IMR-90 (cell line): ENCODE measurements at regions not wholly inside any gene's neighbourhood (a gene's known extent, or its start where the extent isn't known, plus 50 kb on each side); places are given as distances from the start of the nearest gene placed in this dataset.

Source experiments
- ATAC-seq: fragments of 200-7000 bp; cut with Tn5 transposase; 2 replicates; pipeline ENCODE4 v1.9.1; 2020; ENCODE audit warnings: low read depth, mild to moderate bottlenecking, moderate library complexity
- BruUV-seq: library from RNA; stranded (reverse); fragments of 400-500 nt; replicated peaks from 2 replicates; lab custom pipeline; 2021; lab: Mats Ljungman, UMichigan
- CTCF ChIA-PET: fragments of 300-600 bp; formaldehyde crosslinking; extraction: SDS; loops from one replicate; lab custom pipeline; 2021; ENCODE audit warnings: antibody characterized with exemption; lab: Yijun Ruan, JAX
- POLR2A ChIA-PET: fragments of 300-600 bp; sonication (Branson Sonifier 250); formaldehyde crosslinking; loops from one replicate; lab custom pipeline; 2022; ENCODE audit warnings: antibody characterized with exemption; ENCODE audit not compliant: unreplicated experiment; lab: Charles Lee
- DNase-seq: peaks from one replicate; pipeline ENCODE4 v3.0.0; 2013
- H2AFZ ChIP-seq: replicated peaks from 2 replicates; pipeline ENCODE3; 2013; ENCODE audit warnings: low read length, mild to moderate bottlenecking; ENCODE audit not compliant: poor library complexity
- H2AK5ac ChIP-seq: 2 replicates; pipeline ENCODE4 v1.6.1; 2013; ENCODE audit warnings: low read depth, low read length, inconsistent platforms
- H2AK9ac ChIP-seq: replicated peaks from 2 replicates; pipeline ENCODE3; 2013; ENCODE audit warnings: mild to moderate bottlenecking, low read depth, low read length, moderate library complexity; ENCODE audit not compliant: poor library complexity
- H2BK120ac ChIP-seq: 2 replicates; pipeline ENCODE4 v1.6.1; 2013; ENCODE audit warnings: low read depth, low read length, inconsistent platforms
- H2BK15ac ChIP-seq: 3 replicates; pipeline ENCODE4 v1.6.1; 2013; ENCODE audit warnings: low read depth, low read length, inconsistent platforms
- H2BK20ac ChIP-seq: 2 replicates; pipeline ENCODE4 v1.6.1; 2013; ENCODE audit warnings: low read depth, mild to moderate bottlenecking, inconsistent platforms, low read length, moderate library complexity
- H2BK5ac ChIP-seq: 2 replicates; pipeline ENCODE4 v1.6.1; 2013; ENCODE audit warnings: mild to moderate bottlenecking, low read depth, low read length, inconsistent platforms; ENCODE audit not compliant: poor library complexity, severe bottlenecking
- H3K14ac ChIP-seq: replicated peaks from 2 replicates; pipeline ENCODE4 v1.6.1; 2013; ENCODE audit warnings: low read depth, low read length, inconsistent platforms
- H3K18ac ChIP-seq: 2 replicates; pipeline ENCODE4 v1.6.1; 2013; ENCODE audit warnings: low read depth, low read length, control low read depth
- H3K23ac ChIP-seq: 2 replicates; pipeline ENCODE4 v1.6.1; 2013; ENCODE audit warnings: low read depth, low read length, inconsistent platforms
- H3K27ac ChIP-seq: 2 replicates; pipeline ENCODE4 v1.5.1; 2013; ENCODE audit warnings: mild to moderate bottlenecking, control low read depth, low read length; ENCODE audit not compliant: insufficient read depth
- H3K27me3 ChIP-seq: 2 replicates; pipeline ENCODE4 v1.6.1; 2013; ENCODE audit warnings: low read length; ENCODE audit not compliant: control insufficient read depth, insufficient read depth
- H3K36me3 ChIP-seq: 2 replicates; pipeline ENCODE4 v1.6.1; 2013; ENCODE audit warnings: low read length, mixed read lengths; ENCODE audit not compliant: control insufficient read depth, insufficient read depth
- H3K4ac ChIP-seq: 2 replicates; pipeline ENCODE4 v1.6.1; 2013; ENCODE audit warnings: low read depth, low read length, inconsistent platforms
- H3K4me1 ChIP-seq: 2 replicates; pipeline ENCODE4 v1.6.1; 2013; ENCODE audit warnings: low read length, mixed read lengths; ENCODE audit not compliant: control insufficient read depth, insufficient read depth
- H3K4me2 ChIP-seq: 2 replicates; pipeline ENCODE4 v1.6.1; 2013; ENCODE audit warnings: low read depth, mild to moderate bottlenecking, control low read depth, low read length, moderate library complexity
- H3K4me3 ChIP-seq: 2 replicates; pipeline ENCODE4 v1.5.1; 2013; ENCODE audit warnings: low read depth, mild to moderate bottlenecking, control low read depth, low read length, moderate library complexity; ENCODE audit not compliant: insufficient read depth
- H3K56ac ChIP-seq: 2 replicates; pipeline ENCODE4 v1.6.1; 2013; ENCODE audit warnings: low read length, inconsistent platforms; ENCODE audit not compliant: insufficient read depth; ENCODE audit errors: extremely low read depth
- H3K79me1 ChIP-seq, 2 experiments: 2 replicates each; pipeline ENCODE4 v1.6.1; 2013; ENCODE audit warnings: low read length in 2 of 2, inconsistent platforms in 1 of 2, low read depth in 1 of 2
- H3K9ac ChIP-seq: 2 replicates; pipeline ENCODE4 v1.6.1; 2013; ENCODE audit warnings: low read depth, low read length, control low read depth
- H3K9me1 ChIP-seq: 2 replicates; pipeline ENCODE4 v1.6.1; 2013; ENCODE audit warnings: low read length, inconsistent platforms; ENCODE audit not compliant: insufficient read depth
- H3K9me3 ChIP-seq: 2 replicates; pipeline ENCODE4 v1.6.1; 2013; ENCODE audit warnings: low read length; ENCODE audit not compliant: control insufficient read depth, insufficient read depth
- H4K20me1 ChIP-seq: 2 replicates; pipeline ENCODE4 v1.6.1; 2013; ENCODE audit warnings: low read length, inconsistent platforms; ENCODE audit not compliant: insufficient read depth
- H4K5ac ChIP-seq: 2 replicates; pipeline ENCODE4 v1.6.1; 2013; ENCODE audit warnings: mild to moderate bottlenecking, low read depth, low read length, control low read depth
- H4K8ac ChIP-seq, 2 experiments: 2 replicates each; pipeline ENCODE4 v1.6.1; 2013; ENCODE audit warnings: low read depth in 2 of 2, low read length in 2 of 2, control low read depth in 1 of 2, inconsistent platforms in 1 of 2
- H4K91ac ChIP-seq: 2 replicates; pipeline ENCODE4 v1.6.1; 2013; ENCODE audit warnings: low read depth, low read length, inconsistent platforms; ENCODE audit not compliant: insufficient read depth
- RCOR1 ChIP-seq: IDR thresholded peaks from 2 replicates; pipeline ENCODE4 v1.6.1; 2012; ENCODE audit warnings: mild to moderate bottlenecking, low read length, improper control_type of control experiment; ENCODE audit not compliant: insufficient replicate concordance
- WGBS, 2 experiments: methylation state at CpG; one replicate each; pipeline versions ENCODE4 v1.1.5 to v1.1.7; 2013; ENCODE audit warnings: missing lambda C conversion rate in 2 of 2; ENCODE audit not compliant: insufficient read length in 1 of 2; ENCODE audit errors: extremely low coverage in 2 of 2; 5-methylcytosine and 5-hydroxymethylcytosine counted together
- dilution Hi-C: fragments of 300-500 bp; cut with HindIII; formaldehyde crosslinking; loops from one replicate; pipeline ENCODE4 v1.14.3; 2018; ENCODE audit warnings: low sequenced_read_pairs; ENCODE audit not compliant: unreplicated experiment
- in situ Hi-C: fragments of 300-500 bp; cut with MboI; formaldehyde crosslinking; loops from 3 replicates; pipeline ENCODE4 v1.14.3; 2019; ENCODE audit warnings: low sequenced_read_pairs, inconsistent platforms, mixed read lengths
- intact Hi-C: fragments of 100-400 bp; cut with micrococcal nuclease; formaldehyde crosslinking; loops from 2 replicates; pipeline ENCODE4 v1.10.0; 2022

DNA sequence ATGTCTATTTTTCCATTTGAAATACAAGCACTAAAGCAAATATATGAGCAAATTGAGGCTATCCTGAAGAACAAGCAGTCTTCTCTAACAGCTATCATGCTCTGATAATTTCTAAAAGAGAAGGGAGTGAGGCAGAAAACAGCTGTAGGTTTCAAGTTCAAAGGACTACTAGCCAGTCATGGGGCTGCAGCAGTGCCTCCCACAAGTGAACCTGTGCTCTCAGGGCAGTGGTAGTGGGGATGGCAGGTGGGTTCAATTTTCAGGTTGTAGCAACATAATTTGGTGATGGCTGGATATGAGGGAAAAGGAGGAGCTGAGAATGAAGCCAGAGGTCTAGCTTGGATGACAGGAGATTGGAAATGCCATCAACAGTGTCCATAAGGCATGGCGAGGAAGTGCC is 93.5 kb upstream of the ARHGAP20 start:
- Histone ChIP-seq H4K8ac (no peak overlapping the region), H3K79me1 (no peaks in the 10 kb centered on the region), H3K4ac (no peak overlapping the region), H3K18ac (no peak overlapping the region), H4K91ac (no peak overlapping the region), H4K20me1 (no peaks in the 10 kb centered on the region), H3K9ac (no peak overlapping the region), H3K9me1 (no peaks in the 10 kb centered on the region), H3K56ac (no peak overlapping the region), H3K9me3 (no peaks in the 10 kb centered on the region), H3K36me3 (no peaks in the 10 kb centered on the region), H2BK5ac (no peak overlapping the region), H3K23ac (no peak overlapping the region), H2AK5ac (no peak overlapping the region), H2BK20ac (no peak overlapping the region), H3K4me1 (no peaks in the 10 kb centered on the region), H2AFZ (no peak overlapping the region), H3K27me3 (no peaks in the 10 kb centered on the region), H3K14ac (no peak overlapping the region), H3K4me3 (no peak overlapping the region), H3K4me2 (no peak overlapping the region), H2AK9ac (no peak overlapping the region), H2BK120ac (no peak overlapping the region), H4K5ac (no peak overlapping the region), H3K27ac (no peak overlapping the region), H2BK15ac (no peak overlapping the region)
- no peak for ATAC-seq
- no peak for TF ChIP-seq RCOR1
- BruUV-seq = no TSS peak
- DNase-seq = no peak
- WGBS, 2 experiments = no CpG with 5 or more reads among the region's 1 CpG
- dilution Hi-C loops = no loop called here
- ChIA-PET CTCF (no interaction called here), POLR2A (no interaction called here)
- in situ Hi-C loops = no loop called here
- intact Hi-C loops = no loop called here
